OCI-LY1 (cell line): ENCODE measurements at regions not wholly inside any gene's neighbourhood (a gene's known extent, or its start where the extent isn't known, plus 50 kb on each side); places are given as distances from the start of the nearest gene placed in this dataset.

Source experiments
- H2AFZ ChIP-seq: fragments of 200-600 bp; sonication (generic), shearing (Covaris generic); 2 replicates; pipeline ENCODE4 v1.6.0; 2014; ENCODE audit warnings: antibody characterized with exemption, mild to moderate bottlenecking, low read length
- H3F3A ChIP-seq: fragments of 200-600 bp; sonication (generic), shearing (Covaris generic); 2 replicates; pipeline ENCODE4 v1.6.0; 2014; ENCODE audit warnings: mild to moderate bottlenecking, antibody characterized with exemption, low read length, moderate library complexity; ENCODE audit not compliant: insufficient read depth
- H3K27ac ChIP-seq: fragments of 200-600 bp; sonication (generic); 2 replicates; pipeline ENCODE4 v1.5.1; 2014; ENCODE audit warnings: low read length, mixed run types, mild to moderate bottlenecking, low read depth; ENCODE audit not compliant: poor library complexity, severe bottlenecking
- H3K27me3 ChIP-seq: fragments of 200-600 bp; sonication (generic); 2 replicates; pipeline ENCODE4 v1.6.0; 2014; ENCODE audit warnings: antibody characterized with exemption, mild to moderate bottlenecking, low read length, moderate library complexity; ENCODE audit not compliant: insufficient read depth
- H3K36me3 ChIP-seq: fragments of 200-600 bp; sonication (generic); 2 replicates; pipeline ENCODE4 v1.6.1; 2014; ENCODE audit warnings: mild to moderate bottlenecking, antibody characterized with exemption, low read length, moderate library complexity, mixed read lengths; ENCODE audit not compliant: insufficient read depth
- H3K4me1 ChIP-seq: fragments of 200-600 bp; sonication (generic); 2 replicates; pipeline ENCODE4 v1.5.1; 2014; ENCODE audit warnings: mild to moderate bottlenecking, low read length, moderate library complexity; ENCODE audit not compliant: insufficient read depth, severe bottlenecking
- H3K4me2 ChIP-seq: fragments of 200-600 bp; sonication (generic), shearing (Covaris generic); 2 replicates; pipeline ENCODE4 v1.6.1; 2014; ENCODE audit warnings: low read length
- H3K4me3 ChIP-seq: fragments of 200-600 bp; sonication (generic); 2 replicates; pipeline ENCODE4 v1.5.1; 2014; ENCODE audit warnings: low read length, low read depth, mild to moderate bottlenecking, mixed read lengths; ENCODE audit not compliant: poor library complexity, severe bottlenecking
- H3K79me2 ChIP-seq: fragments of 200-600 bp; shearing (Covaris generic); 2 replicates; pipeline ENCODE4 v1.6.1; 2016; ENCODE audit warnings: mixed run types, low read length, mixed read lengths; ENCODE audit not compliant: insufficient read depth
- H3K9ac ChIP-seq: fragments of 200-600 bp; sonication (generic), shearing (Covaris generic); 2 replicates; pipeline ENCODE4 v1.6.1; 2014; ENCODE audit warnings: mild to moderate bottlenecking, low read length, mixed read lengths
- H3K9me2 ChIP-seq: fragments of 200-600 bp; sonication (generic), shearing (Covaris generic); 2 replicates; pipeline ENCODE4 v1.6.1; 2014; ENCODE audit warnings: low read depth, mild to moderate bottlenecking, low read length, mixed read lengths
- H3K9me3 ChIP-seq: fragments of 200-600 bp; shearing (Covaris generic); 2 replicates; pipeline ENCODE4 v1.6.1; 2014; ENCODE audit warnings: low read length, mixed read lengths
- H4K20me1 ChIP-seq: fragments of 200-600 bp; sonication (generic), shearing (Covaris generic); 2 replicates; pipeline ENCODE4 v1.6.0; 2016; ENCODE audit warnings: mild to moderate bottlenecking, low read length; ENCODE audit not compliant: insufficient read depth
- CTCF ChIP-seq: fragments of 200-600 bp; sonication (generic), shearing (Covaris generic); IDR thresholded peaks from 2 replicates; pipeline ENCODE4 v1.5.1; 2017; ENCODE audit warnings: mild to moderate bottlenecking, antibody characterized with exemption, low read length, moderate library complexity, mixed read lengths
- EZH2 ChIP-seq: fragments of 200-600 bp; sonication (generic), shearing (Covaris generic); IDR thresholded peaks from 2 replicates; pipeline ENCODE4 v1.8.0; 2017; ENCODE audit warnings: borderline replicate concordance, mixed run types, mild to moderate bottlenecking, antibody characterized with exemption, low read length, moderate library complexity, mixed read lengths

DNA sequence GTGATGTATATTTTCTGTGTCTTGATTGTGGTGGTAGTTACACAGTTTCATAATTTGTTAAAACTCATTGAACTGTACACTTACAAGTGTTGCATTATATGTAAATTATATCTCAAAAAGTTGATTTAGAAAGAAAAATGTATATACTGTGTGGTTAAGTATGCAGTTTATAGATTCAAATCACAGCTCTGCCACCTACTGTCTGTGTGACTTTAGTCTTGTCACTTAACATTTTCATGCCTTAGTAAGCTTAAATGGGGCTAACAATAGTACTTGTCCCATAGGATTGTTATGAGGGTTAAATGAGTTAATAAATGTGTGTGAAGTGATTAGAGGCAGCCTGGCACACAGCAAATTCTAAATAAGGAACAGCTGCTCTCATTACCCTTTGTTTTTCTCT, 120.9 kb upstream of the P2RY1 start:
- H3K4me3 ChIP-seq = no peak overlapping the region
- H3K4me1 ChIP-seq = no peaks in the 10 kb centered on the region
- H3K79me2 ChIP-seq = no peaks in the 10 kb centered on the region
- H3K4me2 ChIP-seq = no peak overlapping the region
- no peaks in the 10 kb centered on the region for H3K36me3 ChIP-seq
- no peak for TF ChIP-seq CTCF
- no peak for TF ChIP-seq EZH2
- H3K9me2 ChIP-seq = no peaks in the 10 kb centered on the region
- no peaks in the 10 kb centered on the region for H4K20me1 ChIP-seq
- H3K9me3 ChIP-seq = no peaks in the 10 kb centered on the region
- H2AFZ ChIP-seq = no peak overlapping the region
- no peaks in the 10 kb centered on the region for H3F3A ChIP-seq
- no peak overlapping the region for H3K27ac ChIP-seq
- H3K27me3 ChIP-seq = no peaks in the 10 kb centered on the region
- no peak overlapping the region for H3K9ac ChIP-seq

DNA sequence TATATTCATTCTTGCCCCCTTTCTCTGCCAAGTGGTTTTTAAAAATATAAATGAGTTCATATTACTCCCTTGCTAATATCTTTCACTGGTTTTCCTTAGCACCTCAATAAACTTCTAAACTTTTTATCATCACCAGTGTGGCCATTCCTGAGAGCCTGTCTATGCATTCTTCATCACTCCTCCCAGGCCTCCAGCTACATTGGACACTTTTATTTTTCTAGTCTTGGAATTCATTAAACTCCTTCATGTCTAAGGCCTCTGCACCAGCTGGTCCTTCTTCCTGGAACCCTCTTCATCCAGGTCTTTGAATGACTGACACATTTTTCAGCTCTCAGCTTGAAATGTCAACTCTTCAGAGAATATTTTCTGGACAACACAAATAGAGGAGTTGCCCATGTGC, 120.4 kb upstream of the P2RY1 start:
- Histone ChIP-seq H3K9me2 (no peaks in the 10 kb centered on the region), H3K79me2 (no peaks in the 10 kb centered on the region), H3K27me3 (no peaks in the 10 kb centered on the region), H3F3A (no peaks in the 10 kb centered on the region), H3K36me3 (no peaks in the 10 kb centered on the region), H3K4me3 (no peak overlapping the region), H2AFZ (no peak overlapping the region), H3K27ac (no peak overlapping the region), H3K4me2 (no peak overlapping the region), H4K20me1 (no peaks in the 10 kb centered on the region), H3K9ac (no peak overlapping the region), H3K4me1 (no peaks in the 10 kb centered on the region), H3K9me3 (no peaks in the 10 kb centered on the region)
- no peak for TF ChIP-seq CTCF
- no peak for TF ChIP-seq EZH2

DNA sequence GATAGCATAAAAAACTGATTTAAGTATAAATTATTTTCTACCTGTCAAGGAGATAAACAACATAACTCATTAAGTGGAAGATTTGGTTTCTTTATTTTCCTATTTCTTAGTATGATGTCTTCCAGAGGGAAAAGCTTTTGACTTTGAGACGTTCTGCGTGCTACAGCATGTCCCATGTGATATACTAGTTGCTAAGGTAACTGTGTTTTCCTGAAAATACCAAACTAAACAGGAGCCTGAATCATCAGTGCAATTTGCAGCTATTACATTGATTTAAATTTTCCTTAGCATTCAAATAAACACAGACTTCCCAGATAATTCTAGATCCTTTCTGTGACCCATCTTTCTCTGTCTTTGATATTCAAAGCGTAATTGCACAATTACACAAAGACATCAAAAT, 117.7 kb upstream of the P2RY1 start:
- no peaks in the 10 kb centered on the region for H3K27me3 ChIP-seq
- H3K9me2 ChIP-seq = no peaks in the 10 kb centered on the region
- TF ChIP-seq CTCF (no peak), EZH2 (no peak)
- no peak overlapping the region for H3K4me3 ChIP-seq
- no peak overlapping the region for H2AFZ ChIP-seq
- H3K36me3 ChIP-seq = no peaks in the 10 kb centered on the region
- H3K79me2 ChIP-seq = no peaks in the 10 kb centered on the region
- H3K27ac ChIP-seq = no peak overlapping the region
- no peaks in the 10 kb centered on the region for H3F3A ChIP-seq
- no peaks in the 10 kb centered on the region for H3K4me1 ChIP-seq
- no peak overlapping the region for H3K9ac ChIP-seq
- H3K9me3 ChIP-seq = no peaks in the 10 kb centered on the region
- H3K4me2 ChIP-seq = no peak overlapping the region
- H4K20me1 ChIP-seq = no peaks in the 10 kb centered on the region

- TF ChIP-seq CTCF (no peak), EZH2 (no peak)
- H3F3A ChIP-seq = no peaks in the 10 kb centered on the region
- H3K4me3 ChIP-seq = no peak overlapping the region
- H2AFZ ChIP-seq = no peak overlapping the region
- no peaks in the 10 kb centered on the region for H4K20me1 ChIP-seq
- no peaks in the 10 kb centered on the region for H3K36me3 ChIP-seq
- H3K79me2 ChIP-seq = no peaks in the 10 kb centered on the region
- no peak overlapping the region for H3K9ac ChIP-seq
- no peak overlapping the region for H3K4me2 ChIP-seq
- H3K27me3 ChIP-seq = no peaks in the 10 kb centered on the region
- no peak overlapping the region for H3K27ac ChIP-seq
- H3K9me2 ChIP-seq = no peaks in the 10 kb centered on the region
- H3K4me1 ChIP-seq = no peaks in the 10 kb centered on the region
- no peaks in the 10 kb centered on the region for H3K9me3 ChIP-seq
Observed at GRCh38 chr3:152718810-152719209, 116.1 kb upstream of the P2RY1 start.
